ENCODE measurements at regions not wholly inside any gene's neighbourhood (a gene's known extent, or its start where the extent isn't known, plus 50 kb on each side); places are given as distances from the start of the nearest gene placed in this dataset.

DNA sequence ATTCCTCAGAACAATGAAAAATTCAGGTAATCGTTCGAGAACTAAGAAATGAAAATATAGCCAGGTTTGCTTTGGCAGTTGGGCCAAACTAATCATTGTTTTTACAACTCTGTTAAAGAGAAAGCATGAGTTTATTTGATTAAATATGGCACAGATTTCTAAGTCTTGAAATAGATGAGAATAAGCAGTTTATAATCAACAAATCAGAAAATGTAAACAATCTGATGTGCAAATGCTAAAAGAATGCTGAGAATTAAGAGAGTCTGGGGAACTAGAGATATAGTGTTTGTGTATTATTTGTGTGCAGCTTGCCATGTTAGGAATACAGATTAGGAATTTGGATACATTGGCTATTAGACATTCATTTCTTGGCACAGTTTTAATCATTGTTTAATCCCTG is 212.5 kb downstream of the TANC2 start:
- no peak overlapping the region for H3K27ac Mint-ChIP-seq
- H3K36me3 Mint-ChIP-seq (ENCODE audit: low read depth): peaks cover under 1% of the 10 kb centered on the region
- no peak overlapping the region for H3K4me3 Mint-ChIP-seq
- H3K4me1 Mint-ChIP-seq: peaks cover 2% of the 10 kb centered on the region
- DNase-seq: no peak
- H3K9me3 ChIP-seq (ENCODE audit: control insufficient read depth, low read length, poor library complexity, severe bottlenecking): no peaks in the 10 kb centered on the region
- ATAC-seq: no peak
- H3K27me3 Mint-ChIP-seq: no peaks in the 10 kb centered on the region

DNA sequence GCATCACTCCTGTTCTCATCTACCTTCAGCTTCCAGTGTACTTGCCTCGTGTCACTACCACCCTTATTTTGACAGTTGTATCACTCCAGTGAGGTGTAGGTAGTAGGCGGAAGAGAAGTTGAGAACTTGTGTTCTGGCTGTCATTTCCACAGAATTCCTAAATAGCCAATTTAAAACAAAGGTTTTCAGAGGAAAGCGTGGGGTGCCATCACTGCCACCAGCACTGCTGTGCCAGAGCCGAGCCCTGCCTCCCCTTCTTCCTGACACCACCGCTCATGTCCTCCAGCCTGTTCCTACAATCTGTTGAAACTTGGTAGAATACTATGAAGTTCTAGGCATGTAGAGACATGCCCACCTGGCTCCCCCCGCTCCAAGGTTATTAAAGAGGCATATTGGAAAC is 215.8 kb downstream of the TANC2 start:
- H3K4me3 Mint-ChIP-seq: no peak overlapping the region
- H3K36me3 Mint-ChIP-seq (ENCODE audit: low read depth): no peaks in the 10 kb centered on the region
- no peaks in the 10 kb centered on the region for H3K9me3 ChIP-seq (ENCODE audit: control insufficient read depth, low read length, poor library complexity, severe bottlenecking)
- DNase-seq: no peak
- no peak for ATAC-seq
- H3K27ac Mint-ChIP-seq: no peak overlapping the region
- H3K27me3 Mint-ChIP-seq: no peaks in the 10 kb centered on the region
- H3K4me1 Mint-ChIP-seq: peaks cover 2% of the 10 kb centered on the region

DNA sequence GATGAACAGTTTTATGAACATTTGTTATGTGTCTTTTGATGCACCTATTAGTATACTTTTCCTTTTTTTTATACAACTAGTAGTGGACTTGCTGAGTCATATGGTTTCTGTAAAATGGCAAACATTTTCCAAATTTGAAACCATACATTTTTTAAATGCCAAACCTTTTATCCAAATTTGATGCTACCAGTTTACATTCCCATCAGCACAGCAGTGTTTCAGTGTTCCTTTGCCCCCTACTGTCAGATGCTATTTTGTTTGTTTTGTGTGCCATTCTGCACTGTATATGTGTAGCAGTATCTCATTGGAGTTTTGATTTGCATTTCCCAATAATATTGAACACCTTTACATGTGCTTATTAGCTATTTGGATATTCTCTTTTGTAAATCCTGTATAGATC is 219.4 kb downstream of the TANC2 start:
- Mint-ChIP-seq H3K27ac (no peak overlapping the region), H3K4me1 (peaks cover 4% of the 10 kb centered on the region), H3K4me3 (no peak overlapping the region), H3K27me3 (no peaks in the 10 kb centered on the region), H3K36me3 (ENCODE audit: low read depth) (no peaks in the 10 kb centered on the region)
- ATAC-seq: no peak
- DNase-seq: no peak
- H3K9me3 ChIP-seq (ENCODE audit: control insufficient read depth, low read length, poor library complexity, severe bottlenecking): no peaks in the 10 kb centered on the region

DNA sequence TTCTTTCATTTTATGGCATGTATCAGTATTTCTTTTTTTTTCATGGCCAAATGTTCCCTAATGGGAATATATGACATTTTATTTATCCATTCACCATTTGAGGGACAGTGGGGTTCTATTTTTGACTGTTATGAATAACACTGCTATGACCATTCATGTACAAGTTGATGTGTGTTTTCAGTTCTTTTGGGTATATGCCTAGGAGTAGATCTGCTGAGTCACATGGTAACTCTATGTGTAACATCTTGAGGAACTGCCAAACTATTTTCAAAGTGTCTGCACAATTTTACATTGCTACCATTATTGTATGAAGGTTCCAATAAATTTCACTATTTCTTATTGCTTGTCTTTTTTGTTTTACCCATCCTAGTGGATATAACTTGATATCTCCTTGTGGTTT is 223.0 kb downstream of the TANC2 start:
- no peak overlapping the region for H3K27ac Mint-ChIP-seq
- no peak overlapping the region for H3K4me3 Mint-ChIP-seq
- no peaks in the 10 kb centered on the region for H3K9me3 ChIP-seq (ENCODE audit: control insufficient read depth, low read length, poor library complexity, severe bottlenecking)
- peaks cover 4% of the 10 kb centered on the region for H3K4me1 Mint-ChIP-seq
- DNase-seq (no peak), ATAC-seq (no peak)
- H3K27me3 Mint-ChIP-seq: no peaks in the 10 kb centered on the region
- no peaks in the 10 kb centered on the region for H3K36me3 Mint-ChIP-seq (ENCODE audit: low read depth)

DNA sequence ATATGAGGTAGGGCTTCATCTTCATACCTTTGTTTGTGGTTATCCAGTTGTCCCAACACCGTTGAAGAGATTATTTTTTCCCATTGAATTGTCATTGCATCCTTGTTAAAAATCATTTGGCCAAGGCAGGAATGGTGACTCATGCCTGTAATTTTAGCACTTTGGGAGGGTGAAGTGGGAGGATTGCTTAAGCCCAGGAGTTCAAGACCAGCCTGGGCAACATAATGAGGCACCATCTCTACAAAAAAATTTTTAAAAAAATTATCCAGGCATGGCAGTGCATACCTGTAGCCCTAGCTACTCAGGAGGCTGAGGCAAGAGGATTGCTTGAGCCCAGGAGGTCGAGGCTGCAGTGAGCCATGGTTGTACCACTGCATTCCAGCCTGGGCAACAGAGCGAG is 223.9 kb downstream of the TANC2 start:
- Mint-ChIP-seq H3K36me3 (ENCODE audit: low read depth) (no peaks in the 10 kb centered on the region), H3K27ac (no peak overlapping the region), H3K4me3 (no peak overlapping the region), H3K27me3 (no peaks in the 10 kb centered on the region), H3K4me1 (peaks cover 4% of the 10 kb centered on the region)
- ATAC-seq (no peak), DNase-seq (no peak)
- no peaks in the 10 kb centered on the region for H3K9me3 ChIP-seq (ENCODE audit: control insufficient read depth, low read length, poor library complexity, severe bottlenecking)

DNA sequence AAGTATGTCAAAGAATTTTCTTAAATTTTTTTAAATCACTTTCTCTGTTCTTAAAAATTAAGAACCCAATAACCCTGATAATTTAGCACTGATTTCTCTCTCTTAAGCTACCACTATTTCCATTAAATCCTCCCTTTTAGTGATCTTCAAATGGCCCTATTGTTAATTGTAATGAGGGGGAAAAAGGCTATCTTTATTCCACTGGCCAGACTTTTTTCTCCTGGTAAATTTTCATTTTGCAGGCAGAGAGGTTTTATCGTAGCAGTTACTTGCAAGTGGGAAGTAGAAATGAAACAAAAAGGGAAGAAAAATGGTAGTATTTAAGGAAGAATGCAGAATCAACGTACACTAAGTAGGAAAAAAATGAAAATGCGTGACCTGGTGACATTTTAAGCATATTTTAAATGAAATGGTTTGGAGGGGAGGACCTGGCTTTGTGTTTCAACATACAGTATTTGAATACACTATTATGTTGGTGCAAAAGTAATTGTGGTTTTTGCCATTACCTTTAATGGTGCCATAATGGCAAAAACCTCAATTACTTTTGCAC is 224.9 kb downstream of the TANC2 start:
- ATAC-seq (no peak), DNase-seq (no peak)
- H3K9me3 ChIP-seq (ENCODE audit: control insufficient read depth, low read length, poor library complexity, severe bottlenecking): no peaks in the 10 kb centered on the region
- Mint-ChIP-seq H3K27ac (no peak overlapping the region), H3K4me1 (peaks cover 8% of the 10 kb centered on the region), H3K4me3 (no peak overlapping the region), H3K27me3 (no peaks in the 10 kb centered on the region), H3K36me3 (ENCODE audit: low read depth) (peaks cover 6% of the 10 kb centered on the region)

DNA sequence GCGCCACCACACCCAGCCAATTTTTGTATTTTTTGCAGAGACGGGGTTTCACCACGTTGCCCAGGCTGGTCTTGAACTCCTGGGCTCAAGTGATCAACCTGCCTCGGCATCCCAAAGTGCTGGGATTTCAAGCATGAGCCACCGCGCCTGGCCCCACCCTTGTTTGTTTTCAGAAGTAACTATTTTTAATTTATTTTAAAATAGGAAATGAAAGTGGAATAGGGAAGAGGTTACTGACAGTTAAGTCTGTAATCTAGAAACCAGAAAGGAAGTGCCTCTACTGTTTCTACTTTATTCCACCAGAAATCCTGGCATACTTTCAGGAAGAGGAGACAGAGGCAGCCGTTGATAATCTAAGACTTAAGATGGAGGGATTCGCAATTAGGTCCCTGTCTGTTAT is 225.6 kb downstream of the TANC2 start:
- H3K27ac Mint-ChIP-seq: no peak overlapping the region
- H3K36me3 Mint-ChIP-seq (ENCODE audit: low read depth): peaks cover 8% of the 10 kb centered on the region
- H3K9me3 ChIP-seq (ENCODE audit: control insufficient read depth, low read length, poor library complexity, severe bottlenecking): no peaks in the 10 kb centered on the region
- H3K4me3 Mint-ChIP-seq: no peak overlapping the region
- peaks cover 13% of the 10 kb centered on the region for H3K4me1 Mint-ChIP-seq
- no peak for DNase-seq
- no peak for ATAC-seq
- no peaks in the 10 kb centered on the region for H3K27me3 Mint-ChIP-seq

DNA sequence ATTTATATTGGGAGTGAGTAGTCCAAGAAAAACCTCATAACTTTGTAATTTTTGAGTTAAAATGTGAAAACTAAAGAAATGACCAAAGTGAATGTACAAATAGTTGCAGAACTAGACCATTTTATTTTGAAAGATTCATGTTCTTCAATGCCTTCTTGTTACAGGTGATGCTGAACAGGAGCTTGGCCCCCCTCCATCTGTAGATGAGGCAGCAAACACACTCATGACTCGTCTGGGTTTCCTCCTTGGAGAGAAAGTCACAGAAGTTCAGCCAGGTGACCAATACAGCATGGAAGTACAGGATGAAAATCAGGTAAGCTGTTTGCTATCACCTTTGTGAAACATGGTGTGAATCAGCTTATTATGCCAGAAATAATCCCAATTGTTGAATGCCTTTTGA is 227.8 kb downstream of the TANC2 start:
- Mint-ChIP-seq H3K27ac (no peak overlapping the region), H3K4me3 (no peak overlapping the region), H3K36me3 (ENCODE audit: low read depth) (peaks cover 8% of the 10 kb centered on the region), H3K27me3 (no peaks in the 10 kb centered on the region), H3K4me1 (peaks cover 16% of the 10 kb centered on the region)
- ATAC-seq (no peak), DNase-seq (no peak)
- H3K9me3 ChIP-seq (ENCODE audit: control insufficient read depth, low read length, poor library complexity, severe bottlenecking): no peaks in the 10 kb centered on the region

DNA sequence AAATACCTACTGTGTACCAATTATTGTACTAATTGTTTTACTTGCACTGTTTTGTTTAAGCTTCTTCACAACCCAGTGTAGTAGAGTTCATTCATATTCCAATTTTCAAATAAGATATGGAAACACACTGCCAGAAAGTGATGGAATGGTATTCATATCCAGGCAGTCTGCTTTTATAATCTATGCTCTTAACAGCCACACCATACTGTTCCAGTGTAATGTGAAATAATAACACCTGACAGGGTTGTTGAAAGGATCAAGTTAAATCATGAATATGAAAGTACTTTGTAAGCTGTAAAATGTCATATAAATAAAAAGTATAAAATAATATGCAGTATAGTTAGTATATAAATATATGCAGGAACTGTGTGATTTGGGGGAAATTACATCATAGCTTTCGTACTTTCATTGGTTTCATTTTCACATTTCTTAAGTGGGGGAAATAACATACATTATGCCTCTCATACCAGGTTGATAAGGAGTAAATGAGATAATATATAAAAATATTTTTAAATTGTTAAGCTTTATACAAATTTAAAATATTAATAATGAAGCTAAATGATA is 230.8 kb downstream of the TANC2 start:
- no peak for DNase-seq
- peak; percentile 50 for ATAC-seq
- H3K9me3 ChIP-seq (ENCODE audit: control insufficient read depth, low read length, poor library complexity, severe bottlenecking): no peaks in the 10 kb centered on the region
- Mint-ChIP-seq H3K27me3 (no peaks in the 10 kb centered on the region), H3K36me3 (ENCODE audit: low read depth) (peaks cover 12% of the 10 kb centered on the region), H3K4me1 (peaks cover 13% of the 10 kb centered on the region), H3K27ac (peak overlapping the region; percentile 92), H3K4me3 (peak overlapping the region; percentile 61)

DNA sequence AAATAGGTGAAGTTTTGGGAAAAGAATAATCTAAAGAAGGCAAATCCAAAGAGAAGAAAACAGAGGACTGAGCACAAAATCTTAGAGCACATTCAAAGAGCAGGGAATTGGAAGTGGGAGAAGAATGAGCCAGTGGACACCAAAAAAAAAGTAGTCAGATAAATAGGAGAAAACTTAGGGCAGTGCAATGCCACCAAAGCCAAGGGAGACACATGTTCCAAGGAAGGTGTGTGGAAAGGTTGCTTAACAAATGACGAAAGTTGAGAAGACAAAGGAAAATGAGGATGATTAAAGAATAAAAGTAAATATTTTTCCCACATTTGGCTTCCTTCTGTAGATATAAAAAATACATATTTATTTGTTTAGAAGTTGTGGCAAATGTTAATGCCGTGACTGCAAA is 237.6 kb downstream of the TANC2 start:
- no peaks in the 10 kb centered on the region for H3K27me3 Mint-ChIP-seq
- no peak for DNase-seq
- H3K36me3 Mint-ChIP-seq (ENCODE audit: low read depth): peaks cover 12% of the 10 kb centered on the region
- no peak overlapping the region for H3K27ac Mint-ChIP-seq
- no peaks in the 10 kb centered on the region for H3K9me3 ChIP-seq (ENCODE audit: control insufficient read depth, low read length, poor library complexity, severe bottlenecking)
- no peak for ATAC-seq
- no peak overlapping the region for H3K4me3 Mint-ChIP-seq
- H3K4me1 Mint-ChIP-seq: no peaks in the 10 kb centered on the region

DNA sequence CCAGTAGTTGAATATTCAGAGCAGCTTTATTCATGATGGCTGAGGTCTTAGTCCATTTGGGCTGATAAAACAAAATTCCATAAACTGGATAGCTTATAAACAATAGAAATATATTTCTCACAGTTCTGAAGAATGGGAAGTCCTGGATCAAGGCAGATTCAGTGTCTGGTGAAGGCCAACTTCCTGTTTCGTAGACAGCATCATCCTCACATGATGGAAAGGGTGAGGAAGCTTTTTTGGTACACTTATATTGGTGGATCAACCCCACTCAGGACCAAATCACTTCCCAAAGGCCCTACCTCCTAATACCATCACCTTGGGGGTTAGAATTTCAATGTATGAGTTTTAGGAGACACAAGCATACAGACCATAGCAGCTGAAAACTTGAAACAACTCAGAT is 224.2 kb downstream of the CYB561 start:
- Mint-ChIP-seq H3K4me3 (no peak overlapping the region), H3K27me3 (no peaks in the 10 kb centered on the region), H3K27ac (no peak overlapping the region), H3K4me1 (peaks cover 5% of the 10 kb centered on the region), H3K36me3 (ENCODE audit: low read depth) (peaks cover 2% of the 10 kb centered on the region)
- H3K9me3 ChIP-seq (ENCODE audit: control insufficient read depth, low read length, poor library complexity, severe bottlenecking): no peaks in the 10 kb centered on the region
- DNase-seq (no peak), ATAC-seq (no peak)

DNA sequence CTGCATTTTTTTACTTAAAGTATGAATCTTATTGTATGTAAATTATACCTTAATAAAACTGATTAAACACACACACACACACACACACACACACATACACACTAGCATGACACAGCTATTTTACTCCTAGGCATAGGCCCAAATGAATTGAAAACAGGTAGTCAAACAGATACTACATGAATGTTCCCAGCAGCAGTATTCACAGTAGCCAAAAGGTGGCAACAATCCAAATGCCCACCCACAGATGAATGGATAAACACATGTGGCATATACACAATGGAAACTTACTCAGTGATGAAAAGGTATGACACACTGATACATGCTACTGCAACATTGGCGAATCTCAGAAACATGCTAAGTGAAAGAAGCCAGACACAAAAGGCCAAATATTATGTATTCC is 223.5 kb downstream of the CYB561 start:
- H3K27ac Mint-ChIP-seq: no peak overlapping the region
- no peak for ATAC-seq
- no peaks in the 10 kb centered on the region for H3K27me3 Mint-ChIP-seq
- DNase-seq: no peak
- peaks cover 5% of the 10 kb centered on the region for H3K4me1 Mint-ChIP-seq
- no peaks in the 10 kb centered on the region for H3K9me3 ChIP-seq (ENCODE audit: control insufficient read depth, low read length, poor library complexity, severe bottlenecking)
- no peak overlapping the region for H3K4me3 Mint-ChIP-seq
- peaks cover 2% of the 10 kb centered on the region for H3K36me3 Mint-ChIP-seq (ENCODE audit: low read depth)

DNA sequence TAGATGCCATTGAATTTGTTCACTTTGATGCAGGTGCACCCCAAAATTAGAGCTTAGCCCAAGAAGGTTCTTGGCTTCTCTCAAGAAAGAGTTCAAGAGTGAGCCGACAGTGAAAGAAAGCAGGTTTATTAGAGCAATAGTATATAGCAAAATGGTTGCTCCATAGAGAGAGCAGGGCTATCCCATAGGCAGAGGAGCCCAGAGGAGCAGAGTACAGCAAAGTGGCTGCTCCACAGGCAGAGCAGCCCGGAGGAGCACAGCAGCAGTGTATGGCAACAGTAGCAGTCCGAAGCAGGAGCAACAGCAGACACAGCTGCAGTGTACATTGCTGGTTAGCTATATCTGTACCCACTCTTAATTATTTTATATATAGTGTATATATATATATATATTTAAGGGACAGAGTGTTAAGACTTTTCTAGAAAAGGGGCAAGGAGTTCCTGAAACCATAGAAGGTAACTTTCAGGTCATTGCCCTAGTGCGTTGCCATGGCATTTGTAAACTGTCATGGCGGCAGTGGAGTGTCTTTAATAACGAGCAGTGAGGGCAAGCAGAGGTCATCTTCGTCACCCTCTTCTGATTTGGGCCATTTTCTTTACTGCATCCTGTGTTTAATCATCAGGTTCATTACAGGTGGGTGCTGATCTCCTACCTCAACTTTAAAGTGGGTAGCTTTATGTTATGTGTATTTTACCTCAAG is 222.7 kb downstream of the CYB561 start:
- peaks cover 2% of the 10 kb centered on the region for H3K36me3 Mint-ChIP-seq (ENCODE audit: low read depth)
- H3K27me3 Mint-ChIP-seq: no peaks in the 10 kb centered on the region
- ATAC-seq (no peak), DNase-seq (no peak)
- no peaks in the 10 kb centered on the region for H3K9me3 ChIP-seq (ENCODE audit: control insufficient read depth, low read length, poor library complexity, severe bottlenecking)
- H3K4me1 Mint-ChIP-seq: peaks cover 5% of the 10 kb centered on the region
- no peak overlapping the region for H3K4me3 Mint-ChIP-seq
- no peak overlapping the region for H3K27ac Mint-ChIP-seq

DNA sequence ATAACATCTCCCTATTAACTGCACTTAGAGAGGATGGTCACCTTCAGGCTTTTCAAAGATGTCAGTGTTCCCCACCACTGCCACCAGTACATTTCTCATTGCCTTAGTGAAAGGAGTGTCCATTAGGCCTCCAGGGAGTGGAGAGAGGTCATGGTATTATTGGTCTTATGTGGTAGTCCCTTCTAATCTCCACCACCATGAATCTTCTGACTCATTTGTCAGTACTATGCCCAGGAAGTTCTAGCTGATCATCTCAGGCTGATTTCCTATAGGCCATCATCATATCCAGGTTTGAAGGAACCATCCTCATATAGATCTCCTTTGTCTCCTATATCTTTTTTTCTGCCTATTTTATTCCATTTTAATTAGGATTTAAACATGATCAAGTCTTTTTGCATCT is 221.5 kb downstream of the CYB561 start:
- ATAC-seq (no peak), DNase-seq (no peak)
- no peak overlapping the region for H3K4me3 Mint-ChIP-seq
- H3K27me3 Mint-ChIP-seq: no peaks in the 10 kb centered on the region
- H3K4me1 Mint-ChIP-seq: peaks cover 5% of the 10 kb centered on the region
- H3K36me3 Mint-ChIP-seq (ENCODE audit: low read depth): peaks cover 5% of the 10 kb centered on the region
- no peaks in the 10 kb centered on the region for H3K9me3 ChIP-seq (ENCODE audit: control insufficient read depth, low read length, poor library complexity, severe bottlenecking)
- no peak overlapping the region for H3K27ac Mint-ChIP-seq

Measured in T-helper 17 cell (primary cell).